Upper lobe of left lung (tissue), 6 donors: ENCODE measurements at regions not wholly inside any gene's neighbourhood (a gene's known extent, or its start where the extent isn't known, plus 50 kb on each side); places are given as distances from the start of the nearest gene placed in this dataset.

ENCODE experiments used
- ATAC-seq, 2 donors: fragments of 200-7000 bp; cut with Tn5 transposase; one replicate each; pipeline ENCODE4 v1.9.1; 2022; ENCODE audit warnings: mild to moderate bottlenecking in 2 of 2, moderate library complexity in 2 of 2; ENCODE audit not compliant: low FRiP score in 2 of 2
- DNase-seq, 2 donors: peaks; one replicate each; pipeline ENCODE4 v3.0.0-alpha.2; 2019 to 2020
- H3K27ac ChIP-seq, 4 donors: fragments of 200-600 bp; sonication (generic); one replicate each; pipeline ENCODE4 v1.5.1; 2016 to 2019
- H3K27me3 ChIP-seq, 4 donors: fragments of 200-600 bp; sonication (generic); one replicate each; pipeline ENCODE4 v1.5.1; 2017 to 2019
- H3K36me3 ChIP-seq, 4 donors: fragments of 200-600 bp; sonication (generic); one replicate each; pipeline ENCODE4 v1.5.1; 2016 to 2019
- H3K4me1 ChIP-seq, 4 donors: fragments of 200-600 bp; sonication (generic); one replicate each; pipeline ENCODE4 v1.5.1; 2018 to 2019
- H3K4me3 ChIP-seq, 4 donors: fragments of 200-600 bp; sonication (generic); one replicate each; pipeline ENCODE4 v1.5.1; 2017 to 2019; ENCODE audit warnings: mild to moderate bottlenecking in 2 of 4, moderate library complexity in 1 of 4
- H3K9me3 ChIP-seq, 4 donors: fragments of 200-600 bp; sonication (generic); one replicate each; pipeline ENCODE4 v1.5.1; 2018 to 2019
- CTCF ChIP-seq, 6 experiments: fragments of 450-650 bp in 4 of 6; fragments of 200-600 bp in 2 of 6; sonication (generic) in 2 of 6; IDR thresholded peaks; one replicate each; pipeline ENCODE4 v1.5.1; 2016 to 2019; ENCODE audit warnings: antibody characterized with exemption in 6 of 6
- EP300 ChIP-seq, 4 donors: sonication (generic); formaldehyde crosslinking; IDR thresholded peaks; one replicate each; pipeline ENCODE4 v1.5.1; 2017; ENCODE audit warnings: antibody characterized with exemption in 4 of 4, control low read depth in 2 of 4
- POLR2A ChIP-seq, 4 donors: fragments of 450-650 bp; IDR thresholded peaks; one replicate each; pipeline ENCODE4 v1.5.1; 2016 to 2017; ENCODE audit warnings: antibody characterized with exemption in 4 of 4, mild to moderate bottlenecking in 2 of 4
- POLR2AphosphoS5 ChIP-seq, 2 donors: sonication (generic); formaldehyde crosslinking; IDR thresholded peaks; one replicate each; pipeline ENCODE4 v1.5.1; 2017; ENCODE audit warnings: antibody characterized with exemption in 2 of 2
- WGBS, 2 donors: methylation state at CpG; one replicate each; pipeline ENCODE4 v1.1.5; 2017 to 2018; 5-methylcytosine and 5-hydroxymethylcytosine counted together
- donor health status: DM: no; HTN: no; CAD: no; lungs with moderate emphysema.
- donor health status: DM: no; HTN: yes; CAD: no; lungs with severe emphysema.

DNA sequence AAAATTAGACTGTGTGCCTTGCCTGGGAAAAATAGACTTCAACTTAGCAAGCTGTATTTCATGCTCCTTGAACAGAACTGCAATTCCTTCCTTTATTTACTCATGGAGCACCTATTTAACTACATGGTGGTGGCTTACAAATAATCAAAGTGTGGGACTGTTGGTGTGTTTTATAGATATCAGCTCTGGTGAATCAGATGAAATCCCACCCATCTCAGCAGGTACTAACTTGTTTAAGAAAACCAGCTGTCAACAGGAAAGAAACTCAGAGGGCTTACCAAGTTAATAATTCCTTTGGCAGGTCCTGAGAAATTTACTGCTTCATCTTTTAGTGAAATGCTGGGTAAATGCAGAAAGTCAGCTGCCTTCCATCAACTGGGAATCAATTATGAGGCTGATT lies 830.6 kb downstream of the SLC4A3 start:
- no peaks in the 10 kb centered on the region for H3K4me1 ChIP-seq
- H3K36me3 ChIP-seq: no peaks in the 10 kb centered on the region
- no peak for DNase-seq
- H3K27ac ChIP-seq: no peak overlapping the region
- H3K4me3 ChIP-seq: no peak overlapping the region
- H3K9me3 ChIP-seq: no peaks in the 10 kb centered on the region
- no peak for ATAC-seq
- TF ChIP-seq EP300 (IDR thresholded peaks at IDR 0.05): no peak
- no peaks in the 10 kb centered on the region for H3K27me3 ChIP-seq

- TF ChIP-seq POLR2AphosphoS5 (IDR thresholded peaks at IDR 0.05): no peak
- no peak for TF ChIP-seq POLR2A (IDR thresholded peaks at IDR 0.05)
- TF ChIP-seq CTCF (IDR thresholded peaks at IDR 0.05): no peak
- TF ChIP-seq EP300 (IDR thresholded peaks at IDR 0.05): no peak
- DNase-seq (no peak), ATAC-seq (no peak)
- Histone ChIP-seq H3K4me1 (no peaks in the 10 kb centered on the region), H3K27ac (no peak overlapping the region), H3K9me3 (no peaks in the 10 kb centered on the region), H3K4me3 (no peak overlapping the region), H3K27me3 (no peaks in the 10 kb centered on the region), H3K36me3 (no peaks in the 10 kb centered on the region)
- WGBS, 2 donors: 80 to 81% methylated on average over 4 of the region's 4 CpGs
Measured at GRCh38 chr2:220460257-220460985, 833.0 kb downstream of the SLC4A3 start.

GRCh38 chr2:220463876-220464275 lies 836.4 kb downstream of the SLC4A3 start:
- Histone ChIP-seq H3K4me3 (no peak overlapping the region), H3K27me3 (no peaks in the 10 kb centered on the region), H3K9me3 (no peaks in the 10 kb centered on the region), H3K36me3 (no peaks in the 10 kb centered on the region), H3K27ac (no peak overlapping the region), H3K4me1 (no peaks in the 10 kb centered on the region)
- ATAC-seq (no peak), DNase-seq (no peak)
- WGBS, 2 donors: 56 to 93% methylated on average over 1 of the region's 1 CpG
- TF ChIP-seq POLR2AphosphoS5 (IDR thresholded peaks at IDR 0.05) (no peak), CTCF (IDR thresholded peaks at IDR 0.05) (no peak), POLR2A (IDR thresholded peaks at IDR 0.05) (no peak), EP300 (IDR thresholded peaks at IDR 0.05) (no peak)

DNA sequence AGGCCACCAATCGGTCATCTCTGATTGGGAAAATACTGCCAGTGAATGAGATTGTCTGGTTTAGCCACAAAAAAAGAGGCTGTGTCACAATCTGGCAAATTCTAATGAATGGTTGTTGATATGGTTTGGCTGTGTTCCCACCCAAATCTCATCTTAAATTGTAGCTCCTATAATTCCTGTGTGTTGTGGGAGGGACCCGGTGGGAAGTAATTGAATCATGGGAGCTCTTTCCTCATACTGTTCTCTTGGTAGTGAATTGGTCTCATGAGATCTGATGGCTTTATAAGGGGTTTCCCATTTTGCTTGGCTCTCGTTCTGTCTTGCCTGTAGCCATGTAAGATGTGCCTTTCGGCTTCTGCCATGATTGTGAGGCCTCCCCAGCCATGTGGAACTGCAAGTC lies 838.3 kb downstream of the SLC4A3 start:
- no peaks in the 10 kb centered on the region for H3K36me3 ChIP-seq
- no peaks in the 10 kb centered on the region for H3K4me1 ChIP-seq
- DNase-seq (no peak), ATAC-seq (no peak)
- TF ChIP-seq POLR2A (IDR thresholded peaks at IDR 0.05) (no peak), CTCF (IDR thresholded peaks at IDR 0.05) (no peak), EP300 (IDR thresholded peaks at IDR 0.05) (no peak), POLR2AphosphoS5 (IDR thresholded peaks at IDR 0.05) (no peak)
- 57 to 77% methylated on average over 4 of the region's 4 CpGs for WGBS, 2 donors
- H3K27me3 ChIP-seq: no peaks in the 10 kb centered on the region
- H3K9me3 ChIP-seq: no peaks in the 10 kb centered on the region
- no peak overlapping the region for H3K4me3 ChIP-seq
- H3K27ac ChIP-seq: no peak overlapping the region

- Histone ChIP-seq H3K4me3 (no peak overlapping the region), H3K27me3 (no peaks in the 10 kb centered on the region), H3K9me3 (no peaks in the 10 kb centered on the region), H3K27ac (no peak overlapping the region), H3K36me3 (no peaks in the 10 kb centered on the region), H3K4me1 (no peaks in the 10 kb centered on the region)
- WGBS, 2 donors: 32 to 46% methylated on average over 2 of the region's 2 CpGs
- TF ChIP-seq CTCF (IDR thresholded peaks at IDR 0.05) (no peak), POLR2AphosphoS5 (IDR thresholded peaks at IDR 0.05) (no peak), POLR2A (IDR thresholded peaks at IDR 0.05) (no peak), EP300 (IDR thresholded peaks at IDR 0.05) (no peak)
- DNase-seq (no peak), ATAC-seq (no peak)
Measured at GRCh38 chr2:220466251-220466691, 838.8 kb downstream of the SLC4A3 start.
